K562 (cell line): ENCODE measurements at regions not wholly inside any gene's neighbourhood (a gene's known extent, or its start where the extent isn't known, plus 50 kb on each side); places are given as distances from the start of the nearest gene placed in this dataset.

ENCODE experiments used
- ATAC-seq: fragments of 200-7000 bp; cut with Tn5 transposase; 3 replicates; pipeline ENCODE4 v1.9.1; 2020; ENCODE audit warnings: moderate library complexity
- BruUV-seq: library from RNA; stranded (reverse); fragments of 400-500 nt; replicated peaks from 2 replicates; lab custom pipeline; 2021; lab: Mats Ljungman, UMichigan
- CTCF ChIA-PET: fragments of 300-600 bp; formaldehyde crosslinking; extraction: SDS; loops from one replicate; lab custom pipeline; 2021; ENCODE audit warnings: low intra/inter-chr PET ratio; lab: Yijun Ruan, JAX
- POLR2A ChIA-PET: fragments of 300-600, 350-650 bp; sonication (Branson Sonifier 250); formaldehyde crosslinking; extraction: SDS; loops from one replicate; lab custom pipeline; 2021; ENCODE audit warnings: antibody characterized with exemption, inconsistent platforms; lab: Yijun Ruan, JAX
- DNase-seq, 4 experiments: peaks; one replicate each; pipeline versions ENCODE4 v3.0.0 to v3.0.0-alpha.2; 2011 to 2018; ENCODE audit warnings: low spot score in 3 of 4, mixed read lengths in 3 of 4; ENCODE audit errors: extremely low read depth in 1 of 4
- FAIRE-seq: peaks from 2 replicates; lab custom pipeline; 2011; peaks lifted over from hg19 to GRCh38; lab: Jason Lieb, UNC
- H2AFZ ChIP-seq: 2 replicates; pipeline ENCODE4 v1.6.0; 2011; ENCODE audit warnings: low read depth, low read length, control low read depth, inconsistent platforms
- H3K27ac ChIP-seq: fragments of 200-600 bp; 3 replicates; pipeline ENCODE4 v1.8.0; 2011; ENCODE audit warnings: low read depth, mild to moderate bottlenecking, control low read depth, inconsistent platforms, low read length, moderate library complexity, mixed read lengths; ENCODE audit errors: extremely low read depth
- H3K27me3 ChIP-seq, 2 experiments: fragments of 300-600 bp in 1 of 2; 2 replicates in 1 of 2; 3 replicates in 1 of 2; pipeline versions ENCODE4 v1.6.0 to v1.8.0; 2011; ENCODE audit warnings: inconsistent platforms in 2 of 2, low read length in 2 of 2, mild to moderate bottlenecking in 1 of 2, mixed read lengths in 1 of 2, moderate library complexity in 1 of 2; ENCODE audit not compliant: control insufficient read depth in 2 of 2, insufficient read depth in 2 of 2
- H3K36me3 ChIP-seq: fragments of 300-600 bp; 3 replicates; pipeline ENCODE4 v1.8.0; 2011; ENCODE audit warnings: mild to moderate bottlenecking, low read length, inconsistent platforms; ENCODE audit not compliant: control insufficient read depth, insufficient read depth
- H3K4me1 ChIP-seq, 2 experiments: fragments of 200-600 bp in 1 of 2; replicated peaks in 1 of 2; 2 replicates in 1 of 2; 3 replicates in 1 of 2; pipeline versions ENCODE4 v1.5.1 to v1.8.0; 2011; ENCODE audit warnings: inconsistent platforms in 2 of 2, low read length in 2 of 2, mild to moderate bottlenecking in 1 of 2, mixed read lengths in 1 of 2, moderate library complexity in 1 of 2; ENCODE audit not compliant: control insufficient read depth in 2 of 2, insufficient read depth in 2 of 2
- H3K4me2 ChIP-seq: 2 replicates; pipeline ENCODE4 v1.6.1; 2011; ENCODE audit warnings: low read length, control low read depth, inconsistent platforms, mixed read lengths; ENCODE audit not compliant: insufficient read depth
- H3K4me3 ChIP-seq: fragments of 200-600 bp; sonication (generic), shearing (Covaris generic); 2 replicates; pipeline ENCODE4 v1.5.1; 2016; ENCODE audit warnings: control low read depth, inconsistent platforms
- H3K79me2 ChIP-seq: fragments of 200-600 bp; 3 replicates; pipeline ENCODE4 v1.8.0; 2011; ENCODE audit warnings: low read length, inconsistent platforms; ENCODE audit not compliant: control insufficient read depth, insufficient read depth
- H3K9ac ChIP-seq, 2 experiments: 2 replicates each; pipeline versions ENCODE4 v1.6.0 to v1.6.1; 2011; ENCODE audit warnings: low read depth in 2 of 2, low read length in 2 of 2, control low read depth in 1 of 2, inconsistent platforms in 1 of 2, mild to moderate bottlenecking in 1 of 2, mixed read lengths in 1 of 2; ENCODE audit not compliant: insufficient read depth in 1 of 2
- H3K9me1 ChIP-seq: one replicate; pipeline ENCODE4 v1.6.0; 2011; ENCODE audit warnings: inconsistent platforms, mild to moderate bottlenecking, low read length, moderate library complexity; ENCODE audit not compliant: control insufficient read depth, insufficient read depth
- H3K9me3 ChIP-seq: replicated peaks from 2 replicates; pipeline ENCODE4 v1.5.1; 2011; ENCODE audit warnings: low read depth, low read length, inconsistent platforms; ENCODE audit not compliant: control insufficient read depth, insufficient read depth
- H4K20me1 ChIP-seq: replicated peaks from 2 replicates; pipeline ENCODE4 v1.6.1; 2011; ENCODE audit warnings: low read length, inconsistent platforms, mixed read lengths; ENCODE audit not compliant: control insufficient read depth, insufficient read depth
- FIP1L1 ChIP-seq: fragments of 200-400 bp; formaldehyde crosslinking; IDR thresholded peaks from 2 replicates; pipeline ENCODE4 v1.6.1; 2018; ENCODE audit warnings: mild to moderate bottlenecking, low read depth, low read length; ENCODE audit not compliant: poor library complexity, severe bottlenecking
- FOXA3 ChIP-seq, 2 experiments: fragments of 450-650 bp in 1 of 2; sonication (generic) in 1 of 2; formaldehyde crosslinking; IDR thresholded peaks in 1 of 2; conservative IDR thresholded peaks in 1 of 2; 2 replicates each; pipeline versions ENCODE4 v1.4.0 to v1.8.0; 2020 to 2022; ENCODE audit warnings: mild to moderate bottlenecking in 2 of 2, missing genetic modification reagents in 1 of 2
- MTA1 ChIP-seq: fragments of 450-650 bp; IDR thresholded peaks from 2 replicates; pipeline ENCODE4 v1.6.1; 2017; ENCODE audit warnings: borderline replicate concordance
- NKRF ChIP-seq: fragments of 450-650 bp; IDR thresholded peaks from 2 replicates; pipeline ENCODE4 v1.6.1; 2016; ENCODE audit warnings: borderline replicate concordance
- PML ChIP-seq: IDR thresholded peaks from 2 replicates; pipeline ENCODE4 v1.6.1; 2012; ENCODE audit warnings: low read length, inconsistent platforms
- RBM34 ChIP-seq: fragments of 200-400 bp; formaldehyde crosslinking; IDR thresholded peaks from 2 replicates; pipeline ENCODE4 v1.6.1; 2018; ENCODE audit warnings: low read length, borderline replicate concordance; ENCODE audit not compliant: insufficient read depth
- SIRT6 ChIP-seq: IDR thresholded peaks from one replicate; pipeline ENCODE4 v1.6.1; 2012; ENCODE audit warnings: low read depth, mild to moderate bottlenecking, control low read depth, inconsistent platforms, low read length, moderate library complexity
- SRSF7 ChIP-seq: fragments of 200-400 bp; formaldehyde crosslinking; optimal IDR thresholded peaks from 2 replicates; pipeline ENCODE3; 2017; ENCODE audit warnings: mild to moderate bottlenecking, low read depth, low read length
- TBP ChIP-seq: optimal IDR thresholded peaks from 2 replicates; pipeline ENCODE3; 2011; ENCODE audit warnings: low read depth, low read length, improper control_type of control experiment
- ZBTB8A ChIP-seq: fragments of 450-650 bp; IDR thresholded peaks from 2 replicates; pipeline ENCODE4 v1.6.1; 2018; ENCODE audit warnings: mild to moderate bottlenecking, moderate library complexity; ENCODE audit not compliant: partially characterized antibody
- ZFP30 ChIP-seq: fragments of 250-450 bp; sonication (Bioruptor Pico); IDR thresholded peaks from 2 replicates; pipeline ENCODE4 v1.8.0; 2022; ENCODE audit warnings: moderate library complexity, mild to moderate bottlenecking, inconsistent platforms, borderline replicate concordance
- ZNF277 ChIP-seq: fragments of 250-450 bp; sonication (Bioruptor Pico); IDR thresholded peaks from 2 replicates; pipeline ENCODE4 v1.8.0; 2022; ENCODE audit warnings: inconsistent platforms, mild to moderate bottlenecking, moderate library complexity, borderline replicate concordance
- ZNF696 ChIP-seq: fragments of 250-450 bp; sonication (Bioruptor Pico); conservative IDR thresholded peaks from 2 replicates; pipeline ENCODE4 v1.4.0; 2020; ENCODE audit warnings: mild to moderate bottlenecking, moderate library complexity
- WGBS: fragments of 100-300 bp; shearing (Covaris generic); methylation state at CpG from one replicate; pipeline ENCODE4 v1.1.6; 2016; ENCODE audit warnings: low coverage, mixed read lengths; ENCODE audit not compliant: insufficient coverage; ENCODE audit errors: missing lambda C conversion rate; 5-methylcytosine and 5-hydroxymethylcytosine counted together
- in situ Hi-C: fragments of 300-500 bp; cut with MboI; formaldehyde crosslinking; loops from 4 replicates; pipeline ENCODE4 v1.15.0; 2018; ENCODE audit warnings: inconsistent platforms, mixed read lengths
- intact Hi-C: fragments of 100-400 bp; cut with micrococcal nuclease; formaldehyde crosslinking; loops from 2 replicates; pipeline ENCODE4 v1.14.2; 2022
- TF ChIP-seq, protein P1 (sequence below): fragments of 450-650 bp; IDR thresholded peaks from 2 replicates; pipeline ENCODE4 v1.6.1; 2018; ENCODE audit warnings: mild to moderate bottlenecking, low read depth; ENCODE audit not compliant: partially characterized antibody

- no peaks in the 10 kb centered on the region for H3K9me3 ChIP-seq
- no peak overlapping the region for H2AFZ ChIP-seq
- in situ Hi-C loops, result no loop called here
- no peaks in the 10 kb centered on the region for H3K36me3 ChIP-seq
- no peaks in the 10 kb centered on the region; a peak in 1 of 5 replicates for H3K4me1 ChIP-seq
- ChIA-PET CTCF (no interaction called here), POLR2A (no interaction called here)
- H4K20me1 ChIP-seq, result no peaks in the 10 kb centered on the region; the same call in 1 of the 2 replicates
- BruUV-seq, result no TSS peak
- peaks cover 36 to 70% of the 10 kb centered on the region in 2 experiments; a peak in 4 of 5 replicates for H3K27me3 ChIP-seq
- H3K27ac ChIP-seq, result no peak overlapping the region
- ATAC-seq, result no peak
- H3K4me2 ChIP-seq, result no peak overlapping the region
- WGBS, result 0% methylated on average over 7 of the region's 7 CpGs
- TF ChIP-seq RBM34 (no peak), NKRF (no peak), SRSF7 (no peak), MTA1 (no peak), ZBTB8A (no peak), ZNF696 (no peak), SIRT6 (no peak), FIP1L1 (no peak), FOXA3 (CRISPR knock-in tag; conservative IDR thresholded peaks at IDR 0.05 in 1 of 2, IDR thresholded peaks at IDR 0.05 in 1 of 2) (no peak), ZNF277 (CRISPR knock-in tag) (no peak), PML (no peak), TBP (no peak), ZFP30 (CRISPR knock-in tag) (no peak)
- TF ChIP-seq, protein P1, sequence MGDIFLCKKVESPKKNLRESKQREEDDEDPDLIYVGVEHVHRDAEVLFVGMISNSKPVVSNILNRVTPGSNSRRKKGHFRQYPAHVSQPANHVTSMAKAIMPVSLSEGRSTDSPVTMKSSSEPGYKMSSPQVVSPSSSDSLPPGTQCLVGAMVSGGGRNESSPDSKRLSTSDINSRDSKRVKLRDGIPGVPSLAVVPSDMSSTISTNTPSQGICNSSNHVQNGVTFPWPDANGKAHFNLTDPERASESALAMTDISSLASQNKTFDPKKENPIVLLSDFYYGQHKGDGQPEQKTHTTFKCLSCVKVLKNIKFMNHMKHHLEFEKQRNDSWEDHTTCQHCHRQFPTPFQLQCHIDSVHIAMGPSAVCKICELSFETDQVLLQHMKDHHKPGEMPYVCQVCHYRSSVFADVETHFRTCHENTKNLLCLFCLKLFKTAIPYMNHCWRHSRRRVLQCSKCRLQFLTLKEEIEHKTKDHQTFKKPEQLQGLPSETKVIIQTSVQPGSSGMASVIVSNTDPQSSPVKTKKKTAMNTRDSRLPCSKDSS, result no peak
- no peak for DNase-seq
- no peaks in the 10 kb centered on the region for H3K79me2 ChIP-seq
- no peaks in the 10 kb centered on the region for H3K9me1 ChIP-seq
- intact Hi-C loops, result no loop called here
- no peak overlapping the region for H3K9ac ChIP-seq
- H3K4me3 ChIP-seq, result no peak overlapping the region
- FAIRE-seq, result no peak
These were observed 69.7 kb downstream of the KCNF1 start for GRCh38 chr2:10981451-10981850.
